ENCODE measurements at regions not wholly inside any gene's neighbourhood (a gene's known extent, or its start where the extent isn't known, plus 50 kb on each side); places are given as distances from the start of the nearest gene placed in this dataset.

DNA sequence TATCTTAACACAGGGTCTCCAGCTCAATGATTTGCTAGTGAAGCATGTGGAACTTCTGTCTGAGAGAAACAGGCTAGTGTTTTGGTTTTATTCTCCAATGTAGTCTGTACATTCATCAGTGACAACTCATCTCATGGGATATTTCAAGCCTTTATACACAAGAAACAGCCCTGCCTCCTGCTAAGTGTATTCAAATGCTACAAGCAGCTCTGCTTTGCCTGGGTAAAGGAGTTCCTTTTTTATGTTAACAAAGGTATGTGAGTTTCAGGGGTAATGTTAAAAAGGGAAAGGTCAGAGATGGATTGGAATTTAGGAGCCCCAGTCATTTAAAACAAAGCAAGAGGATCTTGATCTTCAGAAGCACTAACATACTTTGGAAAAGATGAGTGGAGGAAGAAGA, 498.7 kb downstream of the ISL1 start:
- Mint-ChIP-seq H3K9me3 (no peaks in the 10 kb centered on the region), H3K36me3 (ENCODE audit: low read depth) (no peaks in the 10 kb centered on the region), H3K4me3 (no peak overlapping the region), H3K27me3 (ENCODE audit: low read depth) (peaks cover 3% of the 10 kb centered on the region), H3K27ac (ENCODE audit: unreplicated experiment) (no peak overlapping the region), H3K4me1 (peaks cover 15% of the 10 kb centered on the region)
- no peak for DNase-seq (ENCODE audit: low read depth, low spot score)
- TF ChIP-seq, protein P1, sequence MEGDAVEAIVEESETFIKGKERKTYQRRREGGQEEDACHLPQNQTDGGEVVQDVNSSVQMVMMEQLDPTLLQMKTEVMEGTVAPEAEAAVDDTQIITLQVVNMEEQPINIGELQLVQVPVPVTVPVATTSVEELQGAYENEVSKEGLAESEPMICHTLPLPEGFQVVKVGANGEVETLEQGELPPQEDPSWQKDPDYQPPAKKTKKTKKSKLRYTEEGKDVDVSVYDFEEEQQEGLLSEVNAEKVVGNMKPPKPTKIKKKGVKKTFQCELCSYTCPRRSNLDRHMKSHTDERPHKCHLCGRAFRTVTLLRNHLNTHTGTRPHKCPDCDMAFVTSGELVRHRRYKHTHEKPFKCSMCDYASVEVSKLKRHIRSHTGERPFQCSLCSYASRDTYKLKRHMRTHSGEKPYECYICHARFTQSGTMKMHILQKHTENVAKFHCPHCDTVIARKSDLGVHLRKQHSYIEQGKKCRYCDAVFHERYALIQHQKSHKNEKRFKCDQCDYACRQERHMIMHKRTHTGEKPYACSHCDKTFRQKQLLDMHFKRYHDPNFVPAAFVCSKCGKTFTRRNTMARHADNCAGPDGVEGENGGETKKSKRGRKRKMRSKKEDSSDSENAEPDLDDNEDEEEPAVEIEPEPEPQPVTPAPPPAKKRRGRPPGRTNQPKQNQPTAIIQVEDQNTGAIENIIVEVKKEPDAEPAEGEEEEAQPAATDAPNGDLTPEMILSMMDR (conservative IDR thresholded peaks at IDR 0.05): no peak

GRCh38 chr5:51882647-51883046, 499.4 kb downstream of the ISL1 start:
- no peak overlapping the region for H3K4me3 Mint-ChIP-seq
- H3K9me3 Mint-ChIP-seq: no peaks in the 10 kb centered on the region
- DNase-seq (ENCODE audit: low read depth, low spot score): no peak
- no peak overlapping the region for H3K27ac Mint-ChIP-seq (ENCODE audit: unreplicated experiment)
- H3K36me3 Mint-ChIP-seq (ENCODE audit: low read depth): no peaks in the 10 kb centered on the region
- peaks cover 3% of the 10 kb centered on the region for H3K27me3 Mint-ChIP-seq (ENCODE audit: low read depth)
- TF ChIP-seq, protein P1 (conservative IDR thresholded peaks at IDR 0.05): no peak
- peaks cover 15% of the 10 kb centered on the region for H3K4me1 Mint-ChIP-seq

DNA sequence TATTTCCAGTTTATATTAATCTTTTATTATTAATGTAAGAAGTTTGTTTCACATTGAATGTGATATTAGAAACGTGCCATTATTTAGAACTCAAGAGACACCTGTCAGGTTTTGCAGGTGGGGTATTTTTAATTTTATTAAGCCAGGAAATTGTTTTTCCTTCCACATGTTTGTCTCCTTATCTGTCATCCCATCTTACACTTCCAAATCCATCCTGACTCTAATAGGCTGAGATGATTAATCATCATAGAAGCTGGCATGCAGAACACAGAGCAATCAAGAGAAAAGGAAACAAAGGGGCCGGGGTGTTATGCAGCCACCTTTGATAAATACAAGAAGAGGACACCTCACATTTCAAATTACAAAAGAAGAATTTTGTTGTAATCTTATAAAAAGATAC, 506.5 kb downstream of the ISL1 start:
- H3K4me3 Mint-ChIP-seq: no peak overlapping the region
- no peaks in the 10 kb centered on the region for H3K9me3 Mint-ChIP-seq
- no peaks in the 10 kb centered on the region for H3K4me1 Mint-ChIP-seq
- no peak overlapping the region for H3K27ac Mint-ChIP-seq (ENCODE audit: unreplicated experiment)
- H3K36me3 Mint-ChIP-seq (ENCODE audit: low read depth): no peaks in the 10 kb centered on the region
- TF ChIP-seq, protein P1 (conservative IDR thresholded peaks at IDR 0.05): no peak
- DNase-seq (ENCODE audit: low read depth, low spot score): no peak
- no peaks in the 10 kb centered on the region for H3K27me3 Mint-ChIP-seq (ENCODE audit: low read depth)

DNA sequence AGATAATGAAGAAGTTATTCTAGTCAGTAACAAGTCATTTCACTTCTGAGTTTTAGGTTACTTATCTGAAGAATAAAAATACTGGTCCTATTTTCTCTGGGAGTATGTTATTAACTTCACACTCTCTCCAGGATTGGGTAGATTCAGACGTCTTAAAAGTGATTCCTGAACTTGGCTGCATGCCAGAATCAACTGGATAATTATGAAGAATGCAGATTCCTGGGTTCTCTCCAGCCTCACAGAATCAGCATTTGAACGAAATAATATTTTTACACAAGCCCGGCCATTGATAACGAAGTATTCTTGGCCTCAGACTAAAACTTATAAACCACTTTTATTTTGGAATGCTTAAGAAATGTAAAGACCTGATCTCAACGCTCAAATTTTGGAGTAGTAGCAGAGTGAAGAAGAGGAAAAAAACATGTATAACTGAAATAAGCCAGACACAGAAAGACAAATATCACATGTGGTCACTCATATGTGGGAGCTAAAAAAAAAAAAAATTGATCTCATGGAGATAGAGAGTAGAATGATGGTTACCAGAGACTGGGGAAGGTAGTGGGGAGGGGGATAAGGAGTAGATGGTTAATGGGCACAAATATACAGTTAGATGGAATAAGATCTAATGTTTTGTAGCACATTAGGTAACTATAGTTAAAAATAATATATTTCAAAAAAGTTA, 507.3 kb downstream of the ISL1 start:
- Mint-ChIP-seq H3K36me3 (ENCODE audit: low read depth) (no peaks in the 10 kb centered on the region), H3K9me3 (no peaks in the 10 kb centered on the region), H3K4me3 (no peak overlapping the region), H3K4me1 (no peaks in the 10 kb centered on the region), H3K27ac (ENCODE audit: unreplicated experiment) (no peak overlapping the region), H3K27me3 (ENCODE audit: low read depth) (no peaks in the 10 kb centered on the region)
- TF ChIP-seq, protein P1 (conservative IDR thresholded peaks at IDR 0.05): no peak
- no peak for DNase-seq (ENCODE audit: low read depth, low spot score)

DNA sequence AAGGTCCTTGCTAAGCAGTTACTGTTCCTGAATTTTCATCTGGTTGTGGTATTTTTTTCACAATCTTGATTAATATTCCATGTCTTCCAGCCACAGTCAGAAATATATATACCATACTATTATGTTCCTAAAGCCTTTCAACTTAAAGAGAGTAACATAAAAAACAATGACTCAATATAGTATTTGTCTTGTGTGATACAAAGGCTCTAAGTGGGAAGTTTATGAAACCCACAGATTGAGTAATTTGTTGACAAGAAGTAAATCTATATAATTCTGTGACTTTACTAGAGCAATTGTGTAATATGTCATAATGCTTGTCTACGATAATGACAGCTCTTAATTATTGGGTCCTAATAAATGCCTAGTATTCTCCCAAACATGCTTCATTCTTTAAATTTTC, 509.4 kb downstream of the ISL1 start:
- TF ChIP-seq, protein P1 (conservative IDR thresholded peaks at IDR 0.05): no peak
- Mint-ChIP-seq H3K9me3 (no peaks in the 10 kb centered on the region), H3K27ac (ENCODE audit: unreplicated experiment) (no peak overlapping the region), H3K27me3 (ENCODE audit: low read depth) (no peaks in the 10 kb centered on the region), H3K4me3 (no peak overlapping the region), H3K36me3 (ENCODE audit: low read depth) (no peaks in the 10 kb centered on the region), H3K4me1 (no peaks in the 10 kb centered on the region)
- DNase-seq (ENCODE audit: low read depth, low spot score): no peak

Data from neural crest cell (in vitro differentiated cells).